NCI-H748 (cell line): ENCODE measurements at regions not wholly inside any gene's neighbourhood (a gene's known extent, or its start where the extent isn't known, plus 50 kb on each side); places are given as distances from the start of the nearest gene placed in this dataset.

ENCODE experiments used
- DNase-seq: peaks from one replicate; lab custom pipeline; 2025; ENCODE audit not compliant: unreplicated experiment; lab: John Stamatoyannopoulos, UW

- no peak for DNase-seq
Measured at GRCh38 chr5:135635451-135635850, 56.7 kb upstream of the CXCL14 start.

- no peak for DNase-seq
Measured at GRCh38 chr5:135632798-135633197, 54.0 kb upstream of the CXCL14 start.

GRCh38 chr5:135631391-135631790 lies 52.6 kb upstream of the CXCL14 start:
- DNase-seq, result no peak

GRCh38 chr5:135629666-135630065 lies 50.9 kb upstream of the CXCL14 start:
- DNase-seq, result no peak

- DNase-seq, result no peak
Measured at GRCh38 chr5:135628771-135629563, 50.2 kb upstream of the CXCL14 start.
